ENCODE measurements at regions not wholly inside any gene's neighbourhood (a gene's known extent, or its start where the extent isn't known, plus 50 kb on each side); places are given as distances from the start of the nearest gene placed in this dataset.
"Not testable (repeated sequence)": the region's sequence is repeated elsewhere in the genome, so short reads cannot be mapped to it uniquely, and the experiment has no call there.

GRCh38 chr15:22262613-22263020 is 182.3 kb downstream of the OR4M2 start:
- H4K20me1 ChIP-seq (ENCODE audit: insufficient read depth, low read length): no peaks in the 10 kb centered on the region
- no peaks in the 10 kb centered on the region for H3K36me3 ChIP-seq (ENCODE audit: insufficient read depth, low read length)
- no peak overlapping the region for H3K4me3 ChIP-seq (ENCODE audit: insufficient read depth, low read length)
- no peak for DNase-seq (ENCODE audit: insufficient read length, low spot score, missing footprints)
- H3K79me2 ChIP-seq (ENCODE audit: insufficient read depth, low read length): no peaks in the 10 kb centered on the region
- no peaks in the 10 kb centered on the region for H3K4me1 ChIP-seq (ENCODE audit: insufficient read depth, low read length)
- H3K27ac ChIP-seq (ENCODE audit: low read depth, low read length): no peak overlapping the region
- no peaks in the 10 kb centered on the region for H3K27me3 ChIP-seq (ENCODE audit: insufficient read depth, low read length)
- no peak for TF ChIP-seq CTCF (IDR thresholded peaks at IDR 0.05; ENCODE audit: extremely low read depth, low read depth, low read length)
- H2AFZ ChIP-seq (ENCODE audit: low read length): no peak overlapping the region
- no peak overlapping the region for H3K4me2 ChIP-seq (ENCODE audit: insufficient read depth, low read length)
- H3K9me3 ChIP-seq (ENCODE audit: low read depth, low read length): peaks cover 12% of the 10 kb centered on the region

- DNase-seq (ENCODE audit: insufficient read length, low spot score, missing footprints): no peak
- peaks cover 12% of the 10 kb centered on the region for H3K9me3 ChIP-seq (ENCODE audit: low read depth, low read length)
- H4K20me1 ChIP-seq (ENCODE audit: insufficient read depth, low read length): no peaks in the 10 kb centered on the region
Observed at GRCh38 chr15:22263738-22264137, 183.4 kb downstream of the OR4M2 start.

GRCh38 chr15:22264272-22264671 is 183.9 kb downstream of the OR4M2 start:
- not testable (repeated sequence) for H3K4me1 ChIP-seq (ENCODE audit: insufficient read depth, low read length); H3K4me2 ChIP-seq (ENCODE audit: insufficient read depth, low read length); H3K27ac ChIP-seq (ENCODE audit: low read depth, low read length); H3K36me3 ChIP-seq (ENCODE audit: insufficient read depth, low read length); H3K4me3 ChIP-seq (ENCODE audit: insufficient read depth, low read length); H2AFZ ChIP-seq (ENCODE audit: low read length); H3K79me2 ChIP-seq (ENCODE audit: insufficient read depth, low read length); H3K27me3 ChIP-seq (ENCODE audit: insufficient read depth, low read length); H4K20me1 ChIP-seq (ENCODE audit: insufficient read depth, low read length); DNase-seq (ENCODE audit: insufficient read length, low spot score, missing footprints)
- peaks cover 15% of the 10 kb centered on the region for H3K9me3 ChIP-seq (ENCODE audit: low read depth, low read length)

More at GRCh38 chr15:22263738-22264137, 183.4 kb downstream of the OR4M2 start:
- no peak overlapping the region for H3K4me2 ChIP-seq (ENCODE audit: insufficient read depth, low read length)
- no peak overlapping the region for H2AFZ ChIP-seq (ENCODE audit: low read length)
- H3K27me3 ChIP-seq (ENCODE audit: insufficient read depth, low read length): no peaks in the 10 kb centered on the region
- H3K36me3 ChIP-seq (ENCODE audit: insufficient read depth, low read length): no peaks in the 10 kb centered on the region
- no peak overlapping the region for H3K4me3 ChIP-seq (ENCODE audit: insufficient read depth, low read length)
- no peaks in the 10 kb centered on the region for H3K4me1 ChIP-seq (ENCODE audit: insufficient read depth, low read length)
- TF ChIP-seq CTCF (IDR thresholded peaks at IDR 0.05; ENCODE audit: extremely low read depth, low read depth, low read length): no peak
- H3K79me2 ChIP-seq (ENCODE audit: insufficient read depth, low read length): no peaks in the 10 kb centered on the region
- H3K27ac ChIP-seq (ENCODE audit: low read depth, low read length): no peak overlapping the region

GRCh38 chr15:22265056-22265945 is 185.0 kb downstream of the OR4M2 start:
- no peaks in the 10 kb centered on the region for H3K27me3 ChIP-seq (ENCODE audit: insufficient read depth, low read length)
- no peak overlapping the region for H2AFZ ChIP-seq (ENCODE audit: low read length)
- H3K9me3 ChIP-seq (ENCODE audit: low read depth, low read length): peaks cover 15% of the 10 kb centered on the region
- H3K79me2 ChIP-seq (ENCODE audit: insufficient read depth, low read length): no peaks in the 10 kb centered on the region
- no peak overlapping the region for H3K27ac ChIP-seq (ENCODE audit: low read depth, low read length)
- no peaks in the 10 kb centered on the region for H3K4me1 ChIP-seq (ENCODE audit: insufficient read depth, low read length)
- no peaks in the 10 kb centered on the region for H4K20me1 ChIP-seq (ENCODE audit: insufficient read depth, low read length)
- no peak overlapping the region for H3K4me3 ChIP-seq (ENCODE audit: insufficient read depth, low read length)
- H3K36me3 ChIP-seq (ENCODE audit: insufficient read depth, low read length): no peaks in the 10 kb centered on the region
- no peak for TF ChIP-seq CTCF (IDR thresholded peaks at IDR 0.05; ENCODE audit: extremely low read depth, low read depth, low read length)
- no peak overlapping the region for H3K4me2 ChIP-seq (ENCODE audit: insufficient read depth, low read length)
- no peak for DNase-seq (ENCODE audit: insufficient read length, low spot score, missing footprints)

Data from osteoblast (primary cell).